Fibroblast of lung (primary cell): ENCODE measurements at regions not wholly inside any gene's neighbourhood (a gene's known extent, or its start where the extent isn't known, plus 50 kb on each side); places are given as distances from the start of the nearest gene placed in this dataset.

ENCODE experiments used
- CTCF ChIP-seq, 2 donors: IDR thresholded peaks in 1 of 2; conservative IDR thresholded peaks in 1 of 2; 1 replicate in 1 of 2; 2 replicates in 1 of 2; pipeline ENCODE4 v1.5.1; 2011 to 2012; ENCODE audit warnings: low read length in 2 of 2, control low read depth in 1 of 2, inconsistent platforms in 1 of 2, low read depth in 1 of 2, mild to moderate bottlenecking in 1 of 2
- EZH2 ChIP-seq: IDR thresholded peaks from 2 replicates; pipeline ENCODE4 v1.5.1; 2012; ENCODE audit warnings: low read length, control low read depth, mild to moderate bottlenecking; ENCODE audit errors: missing control alignments

DNA sequence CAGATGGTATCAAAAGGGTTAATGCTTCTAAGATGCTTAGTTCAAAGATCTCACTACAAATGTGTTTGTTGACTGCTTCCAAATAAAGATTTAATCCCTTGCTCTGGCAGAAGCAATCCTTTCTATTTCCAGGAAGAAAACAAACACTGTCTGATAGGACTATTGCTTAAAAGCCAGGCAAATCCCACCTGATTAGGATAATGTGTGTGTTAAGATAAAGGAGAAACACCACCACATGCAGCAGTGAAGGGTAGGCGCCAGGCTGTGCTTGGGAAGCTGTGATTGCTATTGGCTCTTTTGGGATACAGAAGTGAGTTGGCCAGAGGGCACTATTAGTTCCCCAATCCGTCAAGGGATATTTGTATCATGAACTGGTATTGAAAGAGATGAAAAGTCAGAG, 62.8 kb upstream of the LRCH1 start:
- TF ChIP-seq CTCF (conservative IDR thresholded peaks at IDR 0.05 in 1 of 2, IDR thresholded peaks at IDR 0.05 in 1 of 2; ENCODE audit: low read depth in 1 of 2, low read length in 2 of 2) (no peak), EZH2 (no peak)
